Calu3 (cell line): ENCODE measurements at regions not wholly inside any gene's neighbourhood (a gene's known extent, or its start where the extent isn't known, plus 50 kb on each side); places are given as distances from the start of the nearest gene placed in this dataset.

ENCODE experiments used
- BruUV-seq: library from RNA; stranded (reverse); fragments of 400-500 nt; replicated peaks from 2 replicates; lab custom pipeline; 2021; lab: Mats Ljungman, UMichigan
- CTCF ChIA-PET: fragments of 300-600 bp; sonication (Branson Sonifier 250); formaldehyde crosslinking; loops from one replicate; lab custom pipeline; 2022; ENCODE audit warnings: antibody characterized with exemption; lab: Charles Lee
- DNase-seq: peaks from one replicate; pipeline ENCODE4 v3.0.0; 2022
- H3K27ac Mint-ChIP-seq: one replicate; pipeline ENCODE4 v1.8.0; 2022; ENCODE audit warnings: mixed read lengths; ENCODE audit not compliant: unreplicated experiment
- H3K27me3 Mint-ChIP-seq: one replicate; pipeline ENCODE4 v1.8.0; 2022; ENCODE audit warnings: mixed read lengths; ENCODE audit not compliant: unreplicated experiment
- H3K36me3 Mint-ChIP-seq: one replicate; pipeline ENCODE4 v1.8.0; 2022; ENCODE audit warnings: mild to moderate bottlenecking, moderate library complexity, mixed read lengths; ENCODE audit not compliant: insufficient read depth, unreplicated experiment
- H3K4me1 Mint-ChIP-seq: one replicate; pipeline ENCODE4 v1.8.0; 2022; ENCODE audit warnings: mild to moderate bottlenecking, low read depth, mixed read lengths; ENCODE audit not compliant: unreplicated experiment
- H3K4me3 Mint-ChIP-seq: one replicate; pipeline ENCODE4 v1.8.0; 2022; ENCODE audit warnings: mild to moderate bottlenecking, low read depth, moderate library complexity, mixed read lengths; ENCODE audit not compliant: unreplicated experiment
- H3K9me3 Mint-ChIP-seq: one replicate; pipeline ENCODE4 v1.8.0; 2022; ENCODE audit warnings: low read depth, mixed read lengths; ENCODE audit not compliant: unreplicated experiment
- CTCF ChIP-seq: fragments of 200-600 bp; IDR thresholded peaks from one replicate; pipeline ENCODE4 v1.8.0; 2022; ENCODE audit warnings: antibody characterized with exemption; ENCODE audit not compliant: unreplicated experiment
- intact Hi-C: fragments of 100-400 bp; cut with micrococcal nuclease; formaldehyde crosslinking; loops from one replicate; pipeline ENCODE4 v1.10.0; 2022; ENCODE audit not compliant: unreplicated experiment

GRCh38 chr2:10231551-10232085 lies 71.1 kb upstream of the HPCAL1 start:
- Mint-ChIP-seq H3K27ac (no peak overlapping the region), H3K4me1 (peaks cover 9% of the 10 kb centered on the region), H3K9me3 (no peaks in the 10 kb centered on the region), H3K4me3 (no peak overlapping the region), H3K27me3 (peaks cover 68% of the 10 kb centered on the region), H3K36me3 (no peaks in the 10 kb centered on the region)
- intact Hi-C loops, result no loop called here
- no peak for DNase-seq
- BruUV-seq, result no TSS peak
- CTCF ChIA-PET, result no interaction called here
- no peak for TF ChIP-seq CTCF

GRCh38 chr2:10232096-10232815 lies 70.4 kb upstream of the HPCAL1 start:
- DNase-seq, result no peak
- Mint-ChIP-seq H3K4me3 (no peak overlapping the region), H3K27me3 (peaks cover 65% of the 10 kb centered on the region), H3K4me1 (peaks cover 6% of the 10 kb centered on the region), H3K9me3 (no peaks in the 10 kb centered on the region), H3K36me3 (no peaks in the 10 kb centered on the region), H3K27ac (no peak overlapping the region)
- TF ChIP-seq CTCF, result no peak
- BruUV-seq, result no TSS peak
- CTCF ChIA-PET, result no interaction called here
- intact Hi-C loops, result no loop called here

- Mint-ChIP-seq H3K36me3 (no peaks in the 10 kb centered on the region), H3K4me3 (no peak overlapping the region), H3K27ac (no peak overlapping the region), H3K27me3 (peaks cover 54% of the 10 kb centered on the region), H3K4me1 (no peaks in the 10 kb centered on the region), H3K9me3 (no peaks in the 10 kb centered on the region)
- CTCF ChIA-PET, result no interaction called here
- no peak for DNase-seq
- no TSS peak for BruUV-seq
- intact Hi-C loops, result no loop called here
- no peak for TF ChIP-seq CTCF
Measured at GRCh38 chr2:10233131-10234012, 69.3 kb upstream of the HPCAL1 start.

- H3K36me3 Mint-ChIP-seq, result no peaks in the 10 kb centered on the region
- CTCF ChIA-PET, result no interaction called here
- intact Hi-C loops, result no loop called here
- H3K27ac Mint-ChIP-seq, result no peak overlapping the region
- BruUV-seq, result no TSS peak
- no peak for DNase-seq
- H3K4me3 Mint-ChIP-seq, result no peak overlapping the region
- H3K27me3 Mint-ChIP-seq, result peaks cover 48% of the 10 kb centered on the region
- no peaks in the 10 kb centered on the region for H3K9me3 Mint-ChIP-seq
- no peak for TF ChIP-seq CTCF
- H3K4me1 Mint-ChIP-seq, result no peaks in the 10 kb centered on the region
Measured at GRCh38 chr2:10234013-10234306, 68.7 kb upstream of the HPCAL1 start.
